ENCODE measurements at regions not wholly inside any gene's neighbourhood (a gene's known extent, or its start where the extent isn't known, plus 50 kb on each side); places are given as distances from the start of the nearest gene placed in this dataset.

GRCh38 chr4:56240554-56241174 lies 146.6 kb downstream of the AASDH start:
- DNase-seq: no peak

DNA sequence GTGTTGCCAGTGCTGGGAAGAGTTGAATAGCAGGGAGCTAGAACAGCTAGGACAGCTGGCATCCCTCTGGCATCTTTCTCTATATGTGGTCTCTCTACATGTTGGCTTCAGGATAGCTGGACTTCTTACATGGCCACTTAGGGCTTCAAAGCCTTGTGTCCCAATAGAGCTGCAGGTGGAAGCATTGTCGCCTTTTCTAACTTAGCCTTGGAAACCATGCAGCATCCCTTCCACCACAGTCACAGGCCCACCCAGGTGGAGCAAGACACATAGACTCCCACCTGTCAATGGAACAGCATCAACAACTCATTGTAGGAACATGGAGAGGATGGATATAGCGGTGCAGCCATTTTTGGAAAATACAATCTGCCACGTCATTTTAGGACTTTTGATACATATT lies 149.0 kb downstream of the AASDH start:
- DNase-seq: no peak

DNA sequence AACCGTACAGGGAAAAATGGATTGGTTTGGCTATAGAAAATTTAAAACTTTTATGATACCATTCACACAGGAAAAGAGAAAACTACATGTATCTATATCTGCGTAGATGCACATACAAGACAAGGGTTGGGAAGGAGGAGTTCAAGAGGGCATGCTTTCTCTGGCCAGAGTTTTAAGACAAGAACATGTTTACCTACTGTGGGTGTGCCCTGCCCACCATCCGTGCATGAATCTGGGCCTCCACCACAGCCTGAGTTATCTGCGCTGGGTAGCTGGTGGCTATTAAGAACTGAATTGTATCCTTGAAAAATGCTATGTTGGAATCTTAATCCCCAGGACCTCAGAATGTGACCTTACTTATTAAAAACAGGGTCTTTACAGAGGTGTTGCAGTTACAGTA lies 151.6 kb downstream of the AASDH start:
- no peak for DNase-seq

DNA sequence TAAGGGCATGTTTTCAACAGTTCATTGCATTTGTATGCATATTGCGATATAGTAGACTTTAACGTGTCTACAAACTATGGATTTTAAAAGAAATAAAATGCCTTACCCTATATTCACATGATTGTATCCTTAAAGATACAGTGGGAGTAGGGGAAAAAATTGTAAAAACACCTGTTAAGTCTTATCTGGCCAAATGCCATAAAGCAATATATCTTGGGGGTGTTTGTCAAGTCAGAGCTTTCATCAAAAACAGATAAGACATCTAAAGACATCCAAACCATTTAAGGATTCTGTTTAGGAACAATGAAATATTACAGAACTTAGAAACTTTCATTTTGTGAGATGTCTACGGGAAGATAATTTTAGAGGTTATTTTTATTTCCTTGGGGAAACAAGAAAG lies 152.3 kb downstream of the AASDH start:
- no peak for DNase-seq

- DNase-seq: no peak
Measured at GRCh38 chr4:56234098-56234497, 153.2 kb downstream of the AASDH start.

GRCh38 chr4:56231410-56231809 lies 155.9 kb downstream of the AASDH start:
- DNase-seq: no peak

DNA sequence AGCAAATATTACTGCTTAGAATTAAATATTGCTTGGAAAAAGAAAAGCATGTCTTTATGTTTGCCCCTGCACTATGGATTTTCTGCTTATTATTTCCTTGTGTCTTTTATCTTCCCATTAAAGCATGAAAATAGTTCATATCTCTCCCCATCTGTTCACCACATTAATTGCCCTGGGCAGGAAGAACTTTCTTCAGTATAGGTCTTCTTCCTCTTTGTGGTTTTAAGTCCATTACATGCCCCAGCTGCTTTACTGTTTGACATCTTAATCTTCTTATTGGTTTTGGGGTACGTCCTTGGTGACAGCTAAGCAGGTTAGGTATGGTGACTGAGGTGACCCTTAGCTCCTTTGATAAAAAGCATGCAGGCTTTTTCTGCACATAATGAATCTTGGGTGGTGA lies 157.3 kb downstream of the AASDH start:
- no peak for DNase-seq

GRCh38 chr4:56227301-56227835 lies 159.9 kb downstream of the AASDH start:
- DNase-seq: no peak

GRCh38 chr4:56226579-56226978 lies 160.7 kb downstream of the AASDH start:
- DNase-seq: no peak

DNA sequence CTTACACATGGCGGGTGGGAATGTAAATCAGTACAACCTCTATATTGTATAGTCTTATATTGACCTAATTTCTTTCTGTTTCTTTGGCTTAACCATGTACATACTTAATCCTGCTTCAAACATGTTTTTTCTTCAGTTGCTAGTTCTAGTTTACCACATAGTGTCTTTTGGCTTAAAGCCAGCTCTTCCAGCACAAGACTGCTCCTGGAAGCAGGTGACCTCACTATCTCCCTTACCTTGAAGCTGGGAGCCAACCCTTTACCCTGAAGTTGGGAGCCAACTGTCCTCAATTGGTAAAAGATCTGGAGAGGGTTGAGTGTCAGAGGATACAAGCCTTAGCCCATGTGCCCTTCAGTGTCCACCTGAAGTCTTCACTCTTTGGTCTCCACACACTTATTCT lies 162.7 kb downstream of the AASDH start:
- no peak for DNase-seq

DNA sequence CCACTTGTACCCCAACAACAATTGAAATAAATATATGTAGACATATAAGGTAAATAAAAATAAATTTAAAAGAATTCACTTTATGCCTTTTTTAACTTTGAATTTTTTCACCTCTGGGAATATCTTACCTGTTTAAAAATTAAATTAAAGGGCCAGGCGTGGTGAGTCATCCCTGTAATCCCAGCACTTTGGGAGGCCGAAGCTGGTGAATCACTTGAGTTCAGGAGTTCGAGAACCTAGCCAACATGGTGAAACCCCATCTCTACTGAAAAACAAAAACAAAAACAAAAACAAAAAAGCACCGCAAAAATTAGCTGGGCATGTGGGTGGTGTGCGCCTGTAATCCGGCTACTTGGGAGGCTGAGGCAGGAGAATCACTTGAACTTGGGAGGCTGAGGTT lies 164.8 kb downstream of the AASDH start:
- no peak for DNase-seq

GRCh38 chr4:56220261-56220660 lies 167.0 kb downstream of the AASDH start:
- no peak for DNase-seq

GRCh38 chr4:56219447-56219846 lies 167.8 kb downstream of the AASDH start:
- DNase-seq: no peak

GRCh38 chr4:56218230-56218895 lies 168.9 kb downstream of the AASDH start:
- DNase-seq: no peak

- no peak for DNase-seq
Measured at GRCh38 chr4:56217343-56217890, 169.9 kb downstream of the AASDH start.

DNA sequence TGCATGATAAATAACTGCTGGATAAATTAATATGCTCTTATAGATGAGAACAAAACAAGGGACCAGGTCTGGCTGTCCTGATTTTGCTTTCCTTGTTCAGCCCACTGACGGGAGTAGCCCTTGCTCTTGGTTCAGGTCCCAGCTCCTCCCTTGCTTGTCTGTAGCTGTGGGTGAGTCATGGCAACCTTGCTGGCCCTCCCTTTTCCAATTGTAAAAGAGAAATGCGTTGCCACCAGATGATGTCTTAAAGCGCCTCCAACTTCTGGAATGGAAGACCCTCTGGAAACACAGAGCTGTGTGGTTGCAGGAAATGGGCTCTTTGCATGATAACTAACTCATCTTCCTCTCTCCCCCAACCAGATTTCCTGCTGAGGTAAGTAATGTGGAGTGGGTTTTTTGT lies 171.4 kb downstream of the AASDH start:
- DNase-seq: no peak

DNA sequence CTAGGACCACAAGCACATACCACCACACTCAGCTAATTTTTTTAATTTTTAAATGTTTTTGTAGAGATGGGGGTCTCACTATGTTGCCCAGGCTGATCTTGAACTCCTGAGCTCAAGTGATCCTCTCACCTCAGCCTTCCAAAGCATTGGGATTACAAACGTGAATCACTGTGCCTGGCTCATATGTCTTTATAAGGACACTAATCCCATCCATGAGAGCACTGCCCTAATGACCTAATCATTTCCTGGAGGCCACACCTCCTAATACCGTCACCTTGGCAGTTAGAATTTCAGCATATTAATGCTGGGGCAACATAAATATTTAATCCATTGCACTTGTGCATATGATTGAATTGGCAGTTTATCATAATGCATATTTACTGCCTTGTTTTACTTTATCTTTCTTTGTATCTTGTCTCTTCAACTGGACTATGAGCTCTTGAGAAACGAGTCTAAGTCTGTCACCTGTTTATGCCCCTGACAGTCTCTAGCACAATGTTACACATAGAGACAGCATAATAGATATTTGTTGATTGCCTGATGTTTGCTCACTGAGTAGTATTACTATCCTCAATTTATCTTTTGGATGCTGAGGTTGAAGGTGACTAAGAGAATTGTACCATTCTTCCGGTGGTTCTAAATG lies 172.0 kb downstream of the AASDH start:
- DNase-seq: no peak

DNA sequence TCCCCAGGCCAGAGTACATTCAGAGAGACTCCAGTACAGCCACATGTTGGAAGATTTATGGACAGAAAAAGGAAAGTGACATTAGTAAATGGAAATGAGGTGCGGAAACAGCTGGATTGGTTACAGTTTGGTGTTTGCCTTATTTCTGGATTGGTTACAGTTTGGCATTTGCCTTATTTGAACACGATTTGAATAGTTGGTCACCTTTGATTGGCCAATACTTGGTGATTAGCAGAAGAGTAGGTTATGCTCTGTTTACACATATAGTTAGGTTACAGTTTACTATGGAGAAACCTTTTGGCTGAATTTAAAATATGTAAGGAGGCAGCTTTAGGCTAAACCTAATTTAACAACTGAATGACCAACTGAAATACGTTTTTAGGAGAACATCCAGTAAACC lies 173.7 kb downstream of the AASDH start:
- DNase-seq: no peak

- no peak for DNase-seq
Measured at GRCh38 chr4:56212774-56213173, 174.5 kb downstream of the AASDH start.

GRCh38 chr4:56211202-56211601 lies 176.1 kb downstream of the AASDH start:
- no peak for DNase-seq

GRCh38 chr4:56210397-56210796 lies 176.9 kb downstream of the AASDH start:
- DNase-seq: no peak

DNA sequence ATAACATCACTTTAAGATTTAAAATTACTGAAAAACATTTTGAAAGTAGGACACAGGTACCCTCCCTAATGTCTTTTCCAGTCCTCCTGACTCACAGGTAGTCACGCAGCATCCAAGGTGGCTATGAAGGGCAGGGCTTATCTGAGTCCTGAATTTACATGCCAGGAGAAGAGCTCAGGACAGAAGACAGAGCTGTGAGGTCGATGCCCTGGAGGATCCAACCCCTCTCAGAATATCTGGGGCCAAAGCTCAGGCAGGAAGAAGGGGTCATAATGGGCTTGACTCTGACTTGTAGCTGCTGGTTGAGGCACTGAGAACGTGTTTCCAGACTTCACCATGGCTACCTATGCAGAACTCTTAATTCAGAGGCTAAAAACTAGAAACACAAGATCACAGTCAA lies 177.5 kb downstream of the AASDH start:
- DNase-seq: no peak

DNA sequence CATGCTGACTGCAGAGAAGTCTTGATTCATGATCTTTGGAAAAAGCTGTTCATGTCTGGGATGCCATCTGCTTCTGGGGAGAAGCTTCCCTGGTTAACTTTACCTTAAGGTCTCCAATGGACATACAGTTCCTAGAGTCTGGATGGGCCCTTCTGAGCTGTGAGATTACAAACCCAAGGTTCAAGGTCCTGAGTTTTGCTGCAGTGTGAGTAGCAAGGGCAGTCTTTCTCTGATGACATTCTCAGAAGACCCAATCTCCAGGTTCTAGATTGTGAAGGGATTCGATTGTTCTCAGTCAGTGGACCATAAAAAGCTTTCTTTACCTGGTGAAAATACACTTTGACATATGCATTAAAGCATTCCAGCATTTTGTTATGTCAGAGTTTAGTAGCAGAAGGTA lies 179.2 kb downstream of the AASDH start:
- DNase-seq: no peak

- DNase-seq: no peak
Measured at GRCh38 chr4:56206258-56206657, 181.0 kb downstream of the AASDH start.

All from CD4-positive, alpha-beta T cell treated with Interleukin-21 for 1 hour (primary cell).